RWPE1 (cell line): ENCODE measurements at regions not wholly inside any gene's neighbourhood (a gene's known extent, or its start where the extent isn't known, plus 50 kb on each side); places are given as distances from the start of the nearest gene placed in this dataset.

ENCODE experiments used
- CTCF ChIA-PET: fragments of 350-600 bp; sonication (Branson Sonifier 250); formaldehyde crosslinking; extraction: SDS; loops from one replicate; lab custom pipeline; 2021; lab: Yijun Ruan, JAX
- POLR2A ChIA-PET: fragments of 400-600 bp; formaldehyde crosslinking; extraction: SDS; loops from one replicate; lab custom pipeline; 2020; ENCODE audit warnings: antibody characterized with exemption; ENCODE audit not compliant: low non-redundant PET; lab: Yijun Ruan, JAX
- DNase-seq: peaks from one replicate; pipeline ENCODE4 v3.0.0; 2012; ENCODE audit warnings: low spot score
- H3K27ac ChIP-seq: fragments of 450-650 bp; 2 replicates; pipeline ENCODE4 v1.5.1; 2017
- TF ChIP-seq, protein P1 (sequence below): fragments of 450-650 bp; conservative IDR thresholded peaks from 2 replicates; pipeline ENCODE4 v1.5.1; 2017; ENCODE audit warnings: low read depth, mild to moderate bottlenecking

DNA sequence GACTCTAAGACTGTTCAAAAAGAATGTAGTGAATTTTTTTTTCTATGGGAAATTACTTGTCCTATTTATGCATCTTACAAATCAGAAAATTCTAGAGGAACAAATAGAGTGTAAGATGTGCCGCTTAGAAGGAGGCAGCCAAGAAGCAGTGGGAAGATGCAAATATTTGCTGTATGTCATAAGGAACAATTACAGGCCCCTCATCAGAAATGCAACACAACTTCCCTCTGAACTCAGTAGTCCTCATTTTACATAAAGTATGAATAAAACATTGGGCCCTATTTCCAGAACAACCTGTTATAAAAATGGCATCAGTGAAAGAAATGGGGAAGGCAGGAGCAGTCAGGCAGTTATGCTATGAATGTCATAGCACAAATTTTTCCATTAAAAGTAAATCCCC lies 50.7 kb upstream of the SCG2 start:
- CTCF ChIA-PET = interaction anchor here (0.7 kb wide), 1 partner anchor 591 kb away, joined by 5 read pairs; no protein-coding TSS in a partner anchor
- DNase-seq = no peak
- H3K27ac ChIP-seq = no peak overlapping the region
- TF ChIP-seq, protein P1, sequence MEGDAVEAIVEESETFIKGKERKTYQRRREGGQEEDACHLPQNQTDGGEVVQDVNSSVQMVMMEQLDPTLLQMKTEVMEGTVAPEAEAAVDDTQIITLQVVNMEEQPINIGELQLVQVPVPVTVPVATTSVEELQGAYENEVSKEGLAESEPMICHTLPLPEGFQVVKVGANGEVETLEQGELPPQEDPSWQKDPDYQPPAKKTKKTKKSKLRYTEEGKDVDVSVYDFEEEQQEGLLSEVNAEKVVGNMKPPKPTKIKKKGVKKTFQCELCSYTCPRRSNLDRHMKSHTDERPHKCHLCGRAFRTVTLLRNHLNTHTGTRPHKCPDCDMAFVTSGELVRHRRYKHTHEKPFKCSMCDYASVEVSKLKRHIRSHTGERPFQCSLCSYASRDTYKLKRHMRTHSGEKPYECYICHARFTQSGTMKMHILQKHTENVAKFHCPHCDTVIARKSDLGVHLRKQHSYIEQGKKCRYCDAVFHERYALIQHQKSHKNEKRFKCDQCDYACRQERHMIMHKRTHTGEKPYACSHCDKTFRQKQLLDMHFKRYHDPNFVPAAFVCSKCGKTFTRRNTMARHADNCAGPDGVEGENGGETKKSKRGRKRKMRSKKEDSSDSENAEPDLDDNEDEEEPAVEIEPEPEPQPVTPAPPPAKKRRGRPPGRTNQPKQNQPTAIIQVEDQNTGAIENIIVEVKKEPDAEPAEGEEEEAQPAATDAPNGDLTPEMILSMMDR = no peak
- POLR2A ChIA-PET = no interaction called here

DNA sequence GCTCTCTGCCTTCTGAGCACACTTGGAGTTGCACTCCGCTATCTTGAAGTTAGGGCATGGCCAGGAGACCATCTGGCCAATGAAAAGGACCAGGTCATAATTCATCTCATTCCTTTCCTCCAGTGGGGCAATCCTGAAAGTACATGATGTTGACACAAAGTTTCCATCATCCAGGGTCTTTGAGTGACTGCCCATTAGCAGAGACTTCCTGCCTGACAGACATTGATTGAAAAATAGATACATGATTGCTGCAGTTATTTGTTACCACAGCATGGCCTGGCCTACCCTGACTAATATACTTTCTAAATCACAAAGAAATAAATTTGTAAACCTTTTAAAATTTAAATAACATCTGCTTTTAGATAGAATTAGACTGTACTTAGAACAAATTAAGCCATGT lies 50.0 kb upstream of the SCG2 start:
- no peak overlapping the region for H3K27ac ChIP-seq
- ChIA-PET POLR2A (no interaction called here), CTCF (interaction anchor here (0.7 kb wide), 1 partner anchor 590 kb away, joined by 5 read pairs; no protein-coding TSS in a partner anchor)
- TF ChIP-seq, protein P1 = no peak
- no peak for DNase-seq
